ENCODE measurements at regions not wholly inside any gene's neighbourhood (a gene's known extent, or its start where the extent isn't known, plus 50 kb on each side); places are given as distances from the start of the nearest gene placed in this dataset.

DNA sequence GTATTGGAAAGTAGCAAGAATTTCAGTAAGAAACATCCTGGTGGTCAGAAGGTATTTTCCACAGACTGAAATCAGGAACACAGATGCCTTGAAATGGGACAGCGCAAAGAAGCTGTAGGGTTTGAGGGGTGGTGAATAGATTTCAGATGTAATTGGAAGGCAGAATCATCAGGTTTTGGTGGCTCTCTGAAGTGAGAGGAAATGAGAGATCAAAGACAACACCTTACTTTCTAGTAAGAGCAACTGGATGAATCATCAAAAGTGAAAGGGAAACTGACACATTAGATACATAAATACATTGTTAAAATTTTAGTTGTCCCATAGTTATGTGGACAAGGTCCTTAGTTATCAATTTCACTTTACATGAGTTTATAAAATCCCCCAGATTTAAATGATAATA is 188.2 kb upstream of the SLC27A6 start:
- no peak for FAIRE-seq
- POLR2A ChIA-PET, result no interaction called here

GRCh38 chr5:128778474-128778873 is 186.8 kb upstream of the SLC27A6 start:
- FAIRE-seq (no peak), ATAC-seq (no peak), DNase-seq (ENCODE audit: low read depth in 1 of 2, low spot score in 1 of 2) (no peak)
- H3K4me3 ChIP-seq, result no peak overlapping the region
- peaks cover 4% of the 10 kb centered on the region; the same call in 1 of the 3 replicates for H3K4me1 ChIP-seq
- H3K27ac ChIP-seq, result no peak overlapping the region
- ChIA-PET POLR2A (no interaction called here), CTCF (no interaction called here)
- WGBS (ENCODE audit: missing lambda C conversion rate), result 63% methylated on average over 5 of the region's 5 CpGs
- no peak overlapping the region for H3K4me2 ChIP-seq
- no peaks in the 10 kb centered on the region for H3K9me3 ChIP-seq
- no peak for TF ChIP-seq NFE2L2 (conservative IDR thresholded peaks at IDR 0.05; ENCODE audit: low read length)
- no peak for TF ChIP-seq RCOR1 (IDR thresholded peaks at IDR 0.05; ENCODE audit: low read depth, low read length)
- TF ChIP-seq CEBPB (IDR thresholded peaks at IDR 0.05), result no peak
- TF ChIP-seq EHF (CRISPR knock-in tag; IDR thresholded peaks at IDR 0.05), result no peak
- no peak for TF ChIP-seq E2F6 (IDR thresholded peaks at IDR 0.05; ENCODE audit: borderline replicate concordance, low read depth)
- no peak for TF ChIP-seq MYC (IDR thresholded peaks at IDR 0.05; ENCODE audit: borderline replicate concordance, low read length)
- TF ChIP-seq BCL3 (IDR thresholded peaks at IDR 0.05), result no peak
- TF ChIP-seq, protein P1, sequence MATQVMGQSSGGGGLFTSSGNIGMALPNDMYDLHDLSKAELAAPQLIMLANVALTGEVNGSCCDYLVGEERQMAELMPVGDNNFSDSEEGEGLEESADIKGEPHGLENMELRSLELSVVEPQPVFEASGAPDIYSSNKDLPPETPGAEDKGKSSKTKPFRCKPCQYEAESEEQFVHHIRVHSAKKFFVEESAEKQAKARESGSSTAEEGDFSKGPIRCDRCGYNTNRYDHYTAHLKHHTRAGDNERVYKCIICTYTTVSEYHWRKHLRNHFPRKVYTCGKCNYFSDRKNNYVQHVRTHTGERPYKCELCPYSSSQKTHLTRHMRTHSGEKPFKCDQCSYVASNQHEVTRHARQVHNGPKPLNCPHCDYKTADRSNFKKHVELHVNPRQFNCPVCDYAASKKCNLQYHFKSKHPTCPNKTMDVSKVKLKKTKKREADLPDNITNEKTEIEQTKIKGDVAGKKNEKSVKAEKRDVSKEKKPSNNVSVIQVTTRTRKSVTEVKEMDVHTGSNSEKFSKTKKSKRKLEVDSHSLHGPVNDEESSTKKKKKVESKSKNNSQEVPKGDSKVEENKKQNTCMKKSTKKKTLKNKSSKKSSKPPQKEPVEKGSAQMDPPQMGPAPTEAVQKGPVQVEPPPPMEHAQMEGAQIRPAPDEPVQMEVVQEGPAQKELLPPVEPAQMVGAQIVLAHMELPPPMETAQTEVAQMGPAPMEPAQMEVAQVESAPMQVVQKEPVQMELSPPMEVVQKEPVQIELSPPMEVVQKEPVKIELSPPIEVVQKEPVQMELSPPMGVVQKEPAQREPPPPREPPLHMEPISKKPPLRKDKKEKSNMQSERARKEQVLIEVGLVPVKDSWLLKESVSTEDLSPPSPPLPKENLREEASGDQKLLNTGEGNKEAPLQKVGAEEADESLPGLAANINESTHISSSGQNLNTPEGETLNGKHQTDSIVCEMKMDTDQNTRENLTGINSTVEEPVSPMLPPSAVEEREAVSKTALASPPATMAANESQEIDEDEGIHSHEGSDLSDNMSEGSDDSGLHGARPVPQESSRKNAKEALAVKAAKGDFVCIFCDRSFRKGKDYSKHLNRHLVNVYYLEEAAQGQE (IDR thresholded peaks at IDR 0.05), result no peak
- TF ChIP-seq HOXA7 (CRISPR knock-in tag; IDR thresholded peaks at IDR 0.05), result no peak
- TF ChIP-seq MAFK (IDR thresholded peaks at IDR 0.05; ENCODE audit: partially characterized antibody), result no peak
- TF ChIP-seq ZC3H11A (IDR thresholded peaks at IDR 0.05), result no peak

More for the DNA sequence above, 188.2 kb upstream of the SLC27A6 start:
- DNase-seq (ENCODE audit: low read depth in 1 of 2, low spot score in 1 of 2) (no peak), ATAC-seq (no peak)
- TF ChIP-seq, protein P2, sequence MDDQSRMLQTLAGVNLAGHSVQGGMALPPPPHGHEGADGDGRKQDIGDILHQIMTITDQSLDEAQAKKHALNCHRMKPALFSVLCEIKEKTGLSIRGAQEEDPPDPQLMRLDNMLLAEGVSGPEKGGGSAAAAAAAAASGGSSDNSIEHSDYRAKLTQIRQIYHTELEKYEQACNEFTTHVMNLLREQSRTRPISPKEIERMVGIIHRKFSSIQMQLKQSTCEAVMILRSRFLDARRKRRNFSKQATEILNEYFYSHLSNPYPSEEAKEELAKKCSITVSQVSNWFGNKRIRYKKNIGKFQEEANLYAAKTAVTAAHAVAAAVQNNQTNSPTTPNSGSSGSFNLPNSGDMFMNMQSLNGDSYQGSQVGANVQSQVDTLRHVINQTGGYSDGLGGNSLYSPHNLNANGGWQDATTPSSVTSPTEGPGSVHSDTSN (IDR thresholded peaks at IDR 0.05), result no peak
- no peak for TF ChIP-seq RCOR1 (IDR thresholded peaks at IDR 0.05; ENCODE audit: low read depth, low read length)
- no peak for TF ChIP-seq MAFK (IDR thresholded peaks at IDR 0.05; ENCODE audit: partially characterized antibody)
- TF ChIP-seq, protein P1 (IDR thresholded peaks at IDR 0.05), result no peak
- no peak for TF ChIP-seq HOXB5 (CRISPR knock-in tag; IDR thresholded peaks at IDR 0.05)
- TF ChIP-seq KDM1A (IDR thresholded peaks at IDR 0.05; ENCODE audit: low read depth), result no peak
- no peak for TF ChIP-seq EP300 (IDR thresholded peaks at IDR 0.05)
- TF ChIP-seq KDM5A (IDR thresholded peaks at IDR 0.05), result no peak
- no peak for TF ChIP-seq FOSB (CRISPR knock-in tag; IDR thresholded peaks at IDR 0.05)
- TF ChIP-seq HMGXB4 (CRISPR knock-in tag; IDR thresholded peaks at IDR 0.05; ENCODE audit: borderline replicate concordance), result no peak
- TF ChIP-seq, protein P3, sequence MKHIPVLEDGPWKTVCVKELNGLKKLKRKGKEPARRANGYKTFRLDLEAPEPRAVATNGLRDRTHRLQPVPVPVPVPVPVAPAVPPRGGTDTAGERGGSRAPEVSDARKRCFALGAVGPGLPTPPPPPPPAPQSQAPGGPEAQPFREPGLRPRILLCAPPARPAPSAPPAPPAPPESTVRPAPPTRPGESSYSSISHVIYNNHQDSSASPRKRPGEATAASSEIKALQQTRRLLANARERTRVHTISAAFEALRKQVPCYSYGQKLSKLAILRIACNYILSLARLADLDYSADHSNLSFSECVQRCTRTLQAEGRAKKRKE (CRISPR knock-in tag; IDR thresholded peaks at IDR 0.05; ENCODE audit: low read depth), result no peak
- TF ChIP-seq TFCP2L1 (CRISPR knock-in tag; IDR thresholded peaks at IDR 0.05), result no peak
- TF ChIP-seq CHD2 (IDR thresholded peaks at IDR 0.05; ENCODE audit: low read length, partially characterized antibody), result no peak
- no peak for TF ChIP-seq CHD4 (IDR thresholded peaks at IDR 0.05; ENCODE audit: borderline replicate concordance)
- 94% methylated on average over 1 of the region's 1 CpG for whole genome bisulfite sequencing (ENCODE audit: missing lambda C conversion rate)
- no peak overlapping the region for H3K4me2 ChIP-seq
- H3K27ac ChIP-seq, result no peak overlapping the region
- no peaks in the 10 kb centered on the region for H3K9me3 ChIP-seq
- peaks cover under 1% of the 10 kb centered on the region; the same call in 1 of the 3 replicates for H3K4me1 ChIP-seq
- H3K4me3 ChIP-seq, result no peak overlapping the region
- CTCF ChIA-PET, result no interaction called here
